ENCODE measurements at regions not wholly inside any gene's neighbourhood (a gene's known extent, or its start where the extent isn't known, plus 50 kb on each side); places are given as distances from the start of the nearest gene placed in this dataset.

GRCh38 chr9:126117631-126118030 is 209.0 kb upstream of the MVB12B start:
- TF ChIP-seq CTCF (conservative IDR thresholded peaks at IDR 0.05; ENCODE audit: control insufficient read depth, insufficient read depth, low read depth, low read length): no peak
- no peak for DNase-seq (ENCODE audit: low read depth)
- no peak overlapping the region for H3K4me3 ChIP-seq (ENCODE audit: control insufficient read depth, low read depth, low read length)

GRCh38 chr9:126119731-126120130 is 206.9 kb upstream of the MVB12B start:
- no peak for TF ChIP-seq CTCF (conservative IDR thresholded peaks at IDR 0.05; ENCODE audit: control insufficient read depth, insufficient read depth, low read depth, low read length)

GRCh38 chr9:126122901-126123616 is 203.6 kb upstream of the MVB12B start:
- no peak for DNase-seq (ENCODE audit: low read depth)
- TF ChIP-seq CTCF (conservative IDR thresholded peaks at IDR 0.05; ENCODE audit: control insufficient read depth, insufficient read depth, low read depth, low read length): no peak
- no peak overlapping the region for H3K4me3 ChIP-seq (ENCODE audit: control insufficient read depth, low read depth, low read length)

More at GRCh38 chr9:126119731-126120130, 206.9 kb upstream of the MVB12B start:
- H3K4me3 ChIP-seq (ENCODE audit: control insufficient read depth, low read depth, low read length): no peak overlapping the region
- DNase-seq (ENCODE audit: low read depth): no peak

GRCh38 chr9:126123927-126124326 is 202.7 kb upstream of the MVB12B start:
- DNase-seq (ENCODE audit: low read depth): no peak
- no peak overlapping the region for H3K4me3 ChIP-seq (ENCODE audit: control insufficient read depth, low read depth, low read length)
- no peak for TF ChIP-seq CTCF (conservative IDR thresholded peaks at IDR 0.05; ENCODE audit: control insufficient read depth, insufficient read depth, low read depth, low read length)

GRCh38 chr9:126125177-126125576 is 201.5 kb upstream of the MVB12B start:
- no peak overlapping the region for H3K4me3 ChIP-seq (ENCODE audit: control insufficient read depth, low read depth, low read length)
- TF ChIP-seq CTCF (conservative IDR thresholded peaks at IDR 0.05; ENCODE audit: control insufficient read depth, insufficient read depth, low read depth, low read length): no peak
- DNase-seq (ENCODE audit: low read depth): no peak

GRCh38 chr9:126125577-126125976 is 201.1 kb upstream of the MVB12B start:
- no peak overlapping the region for H3K4me3 ChIP-seq (ENCODE audit: control insufficient read depth, low read depth, low read length)
- DNase-seq (ENCODE audit: low read depth): no peak
- TF ChIP-seq CTCF (conservative IDR thresholded peaks at IDR 0.05; ENCODE audit: control insufficient read depth, insufficient read depth, low read depth, low read length): no peak

All from fibroblast of mammary gland (primary cell).